ENCODE measurements at regions not wholly inside any gene's neighbourhood (a gene's known extent, or its start where the extent isn't known, plus 50 kb on each side); places are given as distances from the start of the nearest gene placed in this dataset.

- no peak for TF ChIP-seq CTCF (IDR thresholded peaks at IDR 0.05)
- no peak for TF ChIP-seq POLR2A (IDR thresholded peaks at IDR 0.05)
Measured at GRCh38 chr21:18913914-18914313, 510.3 kb upstream of the TMPRSS15 start.
